ENCODE measurements at regions not wholly inside any gene's neighbourhood (a gene's known extent, or its start where the extent isn't known, plus 50 kb on each side); places are given as distances from the start of the nearest gene placed in this dataset.
"Not testable (repeated sequence)": the region's sequence is repeated elsewhere in the genome, so short reads cannot be mapped to it uniquely, and the experiment has no call there.

- no peak for DNase-seq (ENCODE audit: extremely low read depth in 1 of 11, low read depth in 9 of 11, low spot score in 4 of 11)
These were observed 122.1 kb upstream of the LRIG1 start for GRCh38 chr3:66622756-66623457.

GRCh38 chr3:66625505-66626216 lies 124.8 kb upstream of the LRIG1 start:
- DNase-seq (ENCODE audit: extremely low read depth in 1 of 11, low read depth in 9 of 11, low spot score in 4 of 11), result no peak

GRCh38 chr3:66629150-66629981 lies 128.5 kb upstream of the LRIG1 start:
- DNase-seq (ENCODE audit: extremely low read depth in 1 of 11, low read depth in 9 of 11, low spot score in 4 of 11), result no peak

- DNase-seq (ENCODE audit: extremely low read depth in 1 of 11, low read depth in 9 of 11, low spot score in 4 of 11), result no peak
These were observed 129.2 kb upstream of the LRIG1 start for GRCh38 chr3:66629982-66630368.

- no peak for DNase-seq (ENCODE audit: extremely low read depth in 1 of 11, low read depth in 9 of 11, low spot score in 4 of 11)
These were observed 132.9 kb upstream of the LRIG1 start for GRCh38 chr3:66633402-66634381.

- no peak for DNase-seq (ENCODE audit: extremely low read depth in 1 of 11, low read depth in 9 of 11, low spot score in 4 of 11)
These were observed 137.9 kb upstream of the LRIG1 start for GRCh38 chr3:66638717-66639116.

GRCh38 chr3:66639809-66640356 lies 139.1 kb upstream of the LRIG1 start:
- DNase-seq (ENCODE audit: extremely low read depth in 1 of 11, low read depth in 9 of 11, low spot score in 4 of 11), result no peak

- no peak for DNase-seq (ENCODE audit: extremely low read depth in 1 of 11, low read depth in 9 of 11, low spot score in 4 of 11)
These were observed 141.2 kb upstream of the LRIG1 start for GRCh38 chr3:66642019-66642418.

GRCh38 chr3:66642484-66642883 lies 141.7 kb upstream of the LRIG1 start:
- DNase-seq (ENCODE audit: extremely low read depth in 1 of 11, low read depth in 9 of 11, low spot score in 4 of 11), result no peak

GRCh38 chr3:66644549-66644948 lies 143.7 kb upstream of the LRIG1 start:
- DNase-seq (ENCODE audit: extremely low read depth in 1 of 11, low read depth in 9 of 11, low spot score in 4 of 11), result no peak

- no peak for DNase-seq (ENCODE audit: extremely low read depth in 1 of 11, low read depth in 9 of 11, low spot score in 4 of 11)
These were observed 148.2 kb upstream of the LRIG1 start for GRCh38 chr3:66648975-66649374.

- not testable (repeated sequence) for DNase-seq (ENCODE audit: extremely low read depth in 1 of 11, low read depth in 9 of 11, low spot score in 4 of 11)
These were observed 150.7 kb upstream of the LRIG1 start for GRCh38 chr3:66651520-66651919.

GRCh38 chr3:66652100-66652499 lies 151.3 kb upstream of the LRIG1 start:
- DNase-seq (ENCODE audit: extremely low read depth in 1 of 11, low read depth in 9 of 11, low spot score in 4 of 11), result not testable (repeated sequence)

- no peak for DNase-seq (ENCODE audit: extremely low read depth in 1 of 11, low read depth in 9 of 11, low spot score in 4 of 11)
These were observed 154.2 kb upstream of the LRIG1 start for GRCh38 chr3:66655044-66655443.

GRCh38 chr3:66655671-66656070 lies 154.8 kb upstream of the LRIG1 start:
- no peak for DNase-seq (ENCODE audit: extremely low read depth in 1 of 11, low read depth in 9 of 11, low spot score in 4 of 11)

GRCh38 chr3:66656609-66657008 lies 155.8 kb upstream of the LRIG1 start:
- DNase-seq (ENCODE audit: extremely low read depth in 1 of 11, low read depth in 9 of 11, low spot score in 4 of 11), result no peak

- DNase-seq (ENCODE audit: extremely low read depth in 1 of 11, low read depth in 9 of 11, low spot score in 4 of 11), result no peak
These were observed 158.2 kb upstream of the LRIG1 start for GRCh38 chr3:66659056-66659455.

GRCh38 chr3:66661628-66662027 lies 160.8 kb upstream of the LRIG1 start:
- DNase-seq (ENCODE audit: extremely low read depth in 1 of 11, low read depth in 9 of 11, low spot score in 4 of 11), result no peak

GRCh38 chr3:66662894-66663293 lies 162.1 kb upstream of the LRIG1 start:
- no peak for DNase-seq (ENCODE audit: extremely low read depth in 1 of 11, low read depth in 9 of 11, low spot score in 4 of 11)
